Upper lobe of right lung (tissue), 1 donor: ENCODE measurements at regions not wholly inside any gene's neighbourhood (a gene's known extent, or its start where the extent isn't known, plus 50 kb on each side); places are given as distances from the start of the nearest gene placed in this dataset.

Experiments used
- ATAC-seq: fragments of 200-7000 bp; cut with Tn5 transposase; one replicate; pipeline ENCODE4 v1.9.1; 2020; ENCODE audit warnings: mild to moderate bottlenecking, moderate library complexity
- DNase-seq: peaks from one replicate; pipeline ENCODE4 v3.0.0-alpha.2; 2020
- H3K27ac ChIP-seq: fragments of 200-600 bp; one replicate; pipeline ENCODE4 v1.8.0; 2022
- H3K27me3 ChIP-seq: fragments of 200-600 bp; one replicate; pipeline ENCODE4 v1.8.0; 2022; ENCODE audit warnings: mild to moderate bottlenecking
- H3K36me3 ChIP-seq: fragments of 200-600 bp; one replicate; pipeline ENCODE4 v1.8.0; 2022
- H3K4me1 ChIP-seq: fragments of 200-600 bp; one replicate; pipeline ENCODE4 v1.8.0; 2022
- H3K4me3 ChIP-seq: fragments of 200-600 bp; one replicate; pipeline ENCODE4 v1.8.0; 2022; ENCODE audit warnings: mild to moderate bottlenecking
- H3K9me3 ChIP-seq: fragments of 200-600 bp; one replicate; pipeline ENCODE4 v1.8.0; 2022
- CTCF ChIP-seq: fragments of 200-600 bp; IDR thresholded peaks from one replicate; pipeline ENCODE4 v1.8.0; 2022; ENCODE audit warnings: antibody characterized with exemption
- intact Hi-C: fragments of 100-400 bp; cut with DNase I; formaldehyde crosslinking; loops from one replicate; pipeline ENCODE4 v1.11.0; 2022
- donor health status: DM: no; HTN: yes; CAD: no; lungs with severe emphysema.

- TF ChIP-seq CTCF, result no peak
- no peaks in the 10 kb centered on the region for H3K36me3 ChIP-seq
- no peaks in the 10 kb centered on the region for H3K9me3 ChIP-seq
- no peak overlapping the region for H3K27ac ChIP-seq
- no peak overlapping the region for H3K4me3 ChIP-seq
- intact Hi-C loops, result no loop called here
- no peaks in the 10 kb centered on the region for H3K4me1 ChIP-seq
- no peak for DNase-seq
- no peak for ATAC-seq
- no peaks in the 10 kb centered on the region for H3K27me3 ChIP-seq
Measured at GRCh38 chr13:34139660-34140227, 321.8 kb downstream of the RFC3 start.

DNA sequence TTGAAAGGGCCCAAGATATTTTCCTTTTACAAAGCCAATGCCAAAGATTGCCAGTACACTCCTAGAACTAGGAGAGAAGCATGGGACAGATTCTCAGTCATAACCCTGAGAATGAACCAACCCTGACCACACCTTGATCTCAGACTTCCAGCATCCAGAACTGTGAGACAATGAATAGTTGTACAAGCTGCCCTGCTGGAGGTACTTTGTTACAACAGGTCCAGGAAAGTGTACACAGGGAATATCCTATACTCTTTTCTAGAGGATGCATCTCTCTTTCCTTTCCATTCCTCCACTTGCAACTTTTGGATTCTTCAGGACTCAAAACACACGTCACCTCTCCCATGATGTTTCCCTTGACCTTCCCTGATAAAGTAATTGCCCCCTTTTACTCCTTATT, 325.7 kb downstream of the RFC3 start:
- no peak overlapping the region for H3K27ac ChIP-seq
- no peaks in the 10 kb centered on the region for H3K36me3 ChIP-seq
- H3K4me3 ChIP-seq, result no peak overlapping the region
- ATAC-seq (no peak), DNase-seq (no peak)
- no peaks in the 10 kb centered on the region for H3K9me3 ChIP-seq
- TF ChIP-seq CTCF, result no peak
- no peaks in the 10 kb centered on the region for H3K4me1 ChIP-seq
- intact Hi-C loops, result no loop called here
- no peaks in the 10 kb centered on the region for H3K27me3 ChIP-seq

- TF ChIP-seq CTCF, result no peak
- Histone ChIP-seq H3K36me3 (no peaks in the 10 kb centered on the region), H3K4me1 (no peaks in the 10 kb centered on the region), H3K9me3 (no peaks in the 10 kb centered on the region), H3K27ac (no peak overlapping the region), H3K27me3 (no peaks in the 10 kb centered on the region), H3K4me3 (no peak overlapping the region)
- intact Hi-C loops, result no loop called here
- no peak for ATAC-seq
- DNase-seq, result no peak
Measured at GRCh38 chr13:34144142-34144541, 326.2 kb downstream of the RFC3 start.

DNA sequence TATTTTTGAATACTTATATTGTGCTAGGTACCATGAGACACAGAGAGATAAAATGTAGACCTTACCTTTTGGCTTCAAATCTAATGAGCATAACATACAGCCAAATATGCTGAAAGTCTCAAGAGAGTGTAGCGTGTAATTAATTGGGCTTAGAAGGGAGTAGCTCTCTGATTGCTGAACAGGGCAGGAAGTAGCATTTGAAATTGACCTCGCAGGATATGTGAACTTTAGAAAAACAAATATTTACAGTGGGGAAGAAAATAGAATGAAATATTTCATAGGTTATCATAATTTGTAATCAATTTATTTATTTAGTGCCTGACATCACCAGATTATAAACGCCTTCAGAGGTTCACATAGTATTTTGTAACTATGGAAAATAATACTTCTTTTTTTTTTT, 327.1 kb downstream of the RFC3 start:
- no peak overlapping the region for H3K27ac ChIP-seq
- TF ChIP-seq CTCF, result no peak
- intact Hi-C loops, result no loop called here
- H3K4me3 ChIP-seq, result no peak overlapping the region
- H3K36me3 ChIP-seq, result no peaks in the 10 kb centered on the region
- H3K27me3 ChIP-seq, result no peaks in the 10 kb centered on the region
- no peaks in the 10 kb centered on the region for H3K4me1 ChIP-seq
- H3K9me3 ChIP-seq, result no peaks in the 10 kb centered on the region
- ATAC-seq, result no peak
- DNase-seq, result no peak

- no peaks in the 10 kb centered on the region for H3K27me3 ChIP-seq
- intact Hi-C loops, result no loop called here
- H3K4me3 ChIP-seq, result no peak overlapping the region
- DNase-seq (no peak), ATAC-seq (no peak)
- no peak overlapping the region for H3K27ac ChIP-seq
- H3K4me1 ChIP-seq, result no peaks in the 10 kb centered on the region
- no peaks in the 10 kb centered on the region for H3K36me3 ChIP-seq
- H3K9me3 ChIP-seq, result no peaks in the 10 kb centered on the region
- no peak for TF ChIP-seq CTCF
Measured at GRCh38 chr13:34148359-34148758, 330.4 kb downstream of the RFC3 start.

DNA sequence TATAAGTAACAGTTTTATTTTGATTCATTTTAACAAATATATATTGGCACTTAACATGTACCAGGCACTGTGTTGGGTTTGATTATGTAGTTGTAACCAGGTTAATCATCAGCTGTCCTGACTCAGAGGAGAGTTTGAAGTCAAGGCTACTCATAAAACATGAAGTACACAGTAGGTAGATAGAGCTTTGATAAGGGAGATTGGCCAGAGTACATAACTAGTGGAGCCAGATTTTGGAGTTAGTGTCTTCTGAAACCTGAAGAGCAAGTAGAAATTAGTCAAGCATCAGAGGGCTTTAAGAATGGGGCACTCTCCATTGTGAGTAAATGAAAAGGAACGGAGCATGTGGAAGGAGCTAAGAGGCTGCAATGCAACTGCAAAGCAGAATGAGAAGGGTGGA, 333.9 kb downstream of the RFC3 start:
- Histone ChIP-seq H3K4me3 (no peak overlapping the region), H3K27ac (no peak overlapping the region), H3K36me3 (no peaks in the 10 kb centered on the region), H3K27me3 (no peaks in the 10 kb centered on the region), H3K4me1 (no peaks in the 10 kb centered on the region), H3K9me3 (no peaks in the 10 kb centered on the region)
- DNase-seq (no peak), ATAC-seq (no peak)
- intact Hi-C loops, result no loop called here
- TF ChIP-seq CTCF, result no peak
